ENCODE measurements at regions not wholly inside any gene's neighbourhood (a gene's known extent, or its start where the extent isn't known, plus 50 kb on each side); places are given as distances from the start of the nearest gene placed in this dataset.

DNA sequence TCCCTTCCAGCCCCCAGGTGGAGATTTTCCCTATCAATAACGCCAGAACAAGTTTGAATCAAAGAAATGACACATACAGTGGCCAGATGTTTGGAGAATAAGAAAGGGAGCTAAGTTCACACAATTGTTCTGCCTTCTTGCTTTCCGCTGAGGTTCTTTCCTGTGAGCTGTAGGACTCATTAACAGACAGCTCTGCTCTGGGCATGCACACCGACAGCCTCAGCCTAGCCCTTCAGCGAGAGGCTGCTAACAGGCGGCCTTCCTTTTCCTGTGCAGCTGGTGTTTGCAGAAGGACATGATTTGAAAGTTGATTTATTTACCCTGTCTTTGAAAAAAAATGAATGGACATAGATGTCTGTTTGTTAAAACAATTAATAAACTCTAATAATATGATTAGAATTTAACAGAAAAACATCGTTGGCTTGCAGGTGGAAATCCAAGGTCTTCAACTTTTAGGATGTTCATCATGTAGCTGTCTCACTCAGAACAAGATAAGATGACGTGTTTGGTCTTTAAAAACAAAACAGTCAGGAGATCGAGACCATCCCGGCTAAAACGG, 183.3 kb downstream of the KDR start:
- TF ChIP-seq FOXM1 (IDR thresholded peaks at IDR 0.05; ENCODE audit: borderline replicate concordance, low read depth): no peak
- TF ChIP-seq NFIC (IDR thresholded peaks at IDR 0.05): no peak
- no peak for TF ChIP-seq ZBTB7A (IDR thresholded peaks at IDR 0.05; ENCODE audit: low read depth)
- no peak for TF ChIP-seq TAF1 (IDR thresholded peaks at IDR 0.05; ENCODE audit: low read depth)
- TF ChIP-seq, protein P1, sequence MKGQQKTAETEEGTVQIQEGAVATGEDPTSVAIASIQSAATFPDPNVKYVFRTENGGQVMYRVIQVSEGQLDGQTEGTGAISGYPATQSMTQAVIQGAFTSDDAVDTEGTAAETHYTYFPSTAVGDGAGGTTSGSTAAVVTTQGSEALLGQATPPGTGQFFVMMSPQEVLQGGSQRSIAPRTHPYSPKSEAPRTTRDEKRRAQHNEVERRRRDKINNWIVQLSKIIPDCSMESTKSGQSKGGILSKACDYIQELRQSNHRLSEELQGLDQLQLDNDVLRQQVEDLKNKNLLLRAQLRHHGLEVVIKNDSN (IDR thresholded peaks at IDR 0.05): no peak
- TF ChIP-seq, protein P2, sequence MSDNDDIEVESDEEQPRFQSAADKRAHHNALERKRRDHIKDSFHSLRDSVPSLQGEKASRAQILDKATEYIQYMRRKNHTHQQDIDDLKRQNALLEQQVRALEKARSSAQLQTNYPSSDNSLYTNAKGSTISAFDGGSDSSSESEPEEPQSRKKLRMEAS (IDR thresholded peaks at IDR 0.05): no peak

DNA sequence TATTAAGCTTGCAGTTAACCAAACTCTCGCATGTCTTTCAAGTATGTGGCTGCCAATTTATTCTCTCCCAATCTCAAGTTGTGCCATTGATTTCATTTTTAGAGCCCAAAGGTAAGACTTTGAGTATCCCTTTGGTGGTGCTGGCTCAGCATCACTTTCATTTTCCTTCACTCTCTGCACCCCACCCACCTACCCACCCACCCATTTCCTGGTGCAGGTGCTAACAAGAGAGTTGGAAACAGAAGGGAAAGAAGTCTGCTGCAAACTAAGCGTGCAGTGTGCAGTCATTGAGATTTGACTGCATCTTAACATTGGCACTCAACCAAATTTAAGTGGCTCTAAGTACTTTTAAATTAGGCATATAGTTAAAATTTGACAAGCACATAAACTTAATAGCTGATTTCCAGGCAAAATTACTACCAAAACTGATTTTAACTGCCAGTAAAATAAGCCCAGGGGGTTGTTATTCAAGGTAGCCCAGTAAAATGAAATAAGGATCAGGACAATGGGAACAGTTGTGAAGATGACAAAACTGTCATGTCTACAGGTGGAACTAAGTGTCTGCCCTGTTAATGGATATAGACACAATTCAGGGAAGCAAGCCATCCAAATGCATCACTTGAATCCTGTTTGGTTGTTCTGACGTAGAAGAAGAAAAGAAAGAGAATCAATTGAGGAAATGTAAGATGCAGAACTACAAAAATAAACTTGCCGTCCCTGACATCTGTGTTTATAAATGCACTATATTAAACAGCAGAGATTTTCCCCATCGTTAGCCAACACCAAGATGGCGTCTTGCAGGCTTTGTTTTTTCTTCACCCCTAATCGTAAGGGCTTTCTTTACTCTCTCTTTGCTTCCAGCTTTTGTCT, 184.2 kb downstream of the KDR start:
- TF ChIP-seq TCF12 (IDR thresholded peaks at IDR 0.05; ENCODE audit: low read depth) (no peak), CEBPB (IDR thresholded peaks at IDR 0.05) (no peak), EGR1 (IDR thresholded peaks at IDR 0.05) (no peak), YY1 (IDR thresholded peaks at IDR 0.05; ENCODE audit: low read depth) (no peak), EP300 (IDR thresholded peaks at IDR 0.05; ENCODE audit: borderline replicate concordance) (no peak), ZBTB7A (IDR thresholded peaks at IDR 0.05; ENCODE audit: low read depth) (no peak), CREB1 (IDR thresholded peaks at IDR 0.05; ENCODE audit: low read depth) (no peak), NFIC (IDR thresholded peaks at IDR 0.05) (no peak), FOXM1 (IDR thresholded peaks at IDR 0.05; ENCODE audit: borderline replicate concordance, low read depth) (no peak), TEAD4 (IDR thresholded peaks at IDR 0.05) (no peak)
- TF ChIP-seq, protein P2 (IDR thresholded peaks at IDR 0.05): no peak
- TF ChIP-seq, protein P1 (IDR thresholded peaks at IDR 0.05): no peak
- TF ChIP-seq, protein P3, sequence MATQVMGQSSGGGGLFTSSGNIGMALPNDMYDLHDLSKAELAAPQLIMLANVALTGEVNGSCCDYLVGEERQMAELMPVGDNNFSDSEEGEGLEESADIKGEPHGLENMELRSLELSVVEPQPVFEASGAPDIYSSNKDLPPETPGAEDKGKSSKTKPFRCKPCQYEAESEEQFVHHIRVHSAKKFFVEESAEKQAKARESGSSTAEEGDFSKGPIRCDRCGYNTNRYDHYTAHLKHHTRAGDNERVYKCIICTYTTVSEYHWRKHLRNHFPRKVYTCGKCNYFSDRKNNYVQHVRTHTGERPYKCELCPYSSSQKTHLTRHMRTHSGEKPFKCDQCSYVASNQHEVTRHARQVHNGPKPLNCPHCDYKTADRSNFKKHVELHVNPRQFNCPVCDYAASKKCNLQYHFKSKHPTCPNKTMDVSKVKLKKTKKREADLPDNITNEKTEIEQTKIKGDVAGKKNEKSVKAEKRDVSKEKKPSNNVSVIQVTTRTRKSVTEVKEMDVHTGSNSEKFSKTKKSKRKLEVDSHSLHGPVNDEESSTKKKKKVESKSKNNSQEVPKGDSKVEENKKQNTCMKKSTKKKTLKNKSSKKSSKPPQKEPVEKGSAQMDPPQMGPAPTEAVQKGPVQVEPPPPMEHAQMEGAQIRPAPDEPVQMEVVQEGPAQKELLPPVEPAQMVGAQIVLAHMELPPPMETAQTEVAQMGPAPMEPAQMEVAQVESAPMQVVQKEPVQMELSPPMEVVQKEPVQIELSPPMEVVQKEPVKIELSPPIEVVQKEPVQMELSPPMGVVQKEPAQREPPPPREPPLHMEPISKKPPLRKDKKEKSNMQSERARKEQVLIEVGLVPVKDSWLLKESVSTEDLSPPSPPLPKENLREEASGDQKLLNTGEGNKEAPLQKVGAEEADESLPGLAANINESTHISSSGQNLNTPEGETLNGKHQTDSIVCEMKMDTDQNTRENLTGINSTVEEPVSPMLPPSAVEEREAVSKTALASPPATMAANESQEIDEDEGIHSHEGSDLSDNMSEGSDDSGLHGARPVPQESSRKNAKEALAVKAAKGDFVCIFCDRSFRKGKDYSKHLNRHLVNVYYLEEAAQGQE (IDR thresholded peaks at IDR 0.05; ENCODE audit: low read depth): no peak

DNA sequence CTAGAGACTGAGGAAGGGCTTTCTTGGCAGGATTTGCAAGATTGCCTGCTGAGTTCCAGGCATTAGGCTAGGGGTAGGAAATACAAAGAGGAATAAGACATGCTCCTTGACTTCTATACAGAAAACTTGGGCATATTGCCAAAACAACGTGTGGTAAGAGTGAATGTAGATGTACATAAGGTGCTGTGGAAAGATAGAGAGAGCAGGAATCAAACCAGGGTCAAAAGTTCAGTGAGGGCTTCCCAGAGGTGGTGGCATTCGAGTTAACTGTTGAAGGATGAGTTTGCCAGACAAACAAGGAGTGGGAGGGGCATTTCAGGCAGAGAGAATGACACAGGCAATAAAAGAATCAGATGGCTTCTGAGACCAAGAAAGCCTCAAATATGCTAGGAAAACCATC, 187.9 kb downstream of the KDR start:
- TF ChIP-seq TCF12 (IDR thresholded peaks at IDR 0.05; ENCODE audit: low read depth) (no peak), TAF1 (IDR thresholded peaks at IDR 0.05; ENCODE audit: low read depth) (no peak), TEAD4 (IDR thresholded peaks at IDR 0.05) (no peak), FOXM1 (IDR thresholded peaks at IDR 0.05; ENCODE audit: borderline replicate concordance, low read depth) (no peak), EP300 (IDR thresholded peaks at IDR 0.05; ENCODE audit: borderline replicate concordance) (no peak), CREB1 (IDR thresholded peaks at IDR 0.05; ENCODE audit: low read depth) (no peak), RAD21 (IDR thresholded peaks at IDR 0.05; ENCODE audit: low read depth) (no peak), EGR1 (IDR thresholded peaks at IDR 0.05) (no peak), YY1 (IDR thresholded peaks at IDR 0.05; ENCODE audit: low read depth) (no peak), CEBPB (IDR thresholded peaks at IDR 0.05) (no peak), NFIC (IDR thresholded peaks at IDR 0.05) (no peak), ZBTB7A (IDR thresholded peaks at IDR 0.05; ENCODE audit: low read depth) (no peak)
- TF ChIP-seq, protein P1 (IDR thresholded peaks at IDR 0.05): no peak
- TF ChIP-seq, protein P2 (IDR thresholded peaks at IDR 0.05): no peak
- TF ChIP-seq, protein P3 (IDR thresholded peaks at IDR 0.05; ENCODE audit: low read depth): no peak

DNA sequence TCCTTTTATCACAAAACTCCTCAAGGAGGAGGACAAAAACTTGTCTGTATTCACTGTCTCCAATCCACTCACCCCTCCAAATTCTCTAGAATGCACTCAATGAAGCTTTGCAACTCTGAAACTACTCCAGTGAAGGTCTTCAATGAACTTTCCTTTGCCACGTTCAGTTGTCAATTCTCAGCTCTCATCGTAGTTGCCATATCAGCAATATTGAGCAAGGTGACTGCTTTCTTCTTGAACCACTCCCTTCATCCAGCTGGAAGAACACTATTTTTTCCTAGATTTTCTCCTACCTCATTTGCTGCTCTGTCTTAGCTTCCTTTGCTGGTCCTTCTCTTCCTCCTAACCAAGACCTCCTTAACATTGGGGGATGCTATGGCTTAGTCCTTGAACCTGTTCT, 191.8 kb downstream of the KDR start:
- TF ChIP-seq YY1 (IDR thresholded peaks at IDR 0.05; ENCODE audit: low read depth) (no peak), RAD21 (IDR thresholded peaks at IDR 0.05; ENCODE audit: low read depth) (no peak), EGR1 (IDR thresholded peaks at IDR 0.05) (no peak), CEBPB (IDR thresholded peaks at IDR 0.05) (no peak), TCF12 (IDR thresholded peaks at IDR 0.05; ENCODE audit: low read depth) (no peak), TEAD4 (IDR thresholded peaks at IDR 0.05) (no peak)

DNA sequence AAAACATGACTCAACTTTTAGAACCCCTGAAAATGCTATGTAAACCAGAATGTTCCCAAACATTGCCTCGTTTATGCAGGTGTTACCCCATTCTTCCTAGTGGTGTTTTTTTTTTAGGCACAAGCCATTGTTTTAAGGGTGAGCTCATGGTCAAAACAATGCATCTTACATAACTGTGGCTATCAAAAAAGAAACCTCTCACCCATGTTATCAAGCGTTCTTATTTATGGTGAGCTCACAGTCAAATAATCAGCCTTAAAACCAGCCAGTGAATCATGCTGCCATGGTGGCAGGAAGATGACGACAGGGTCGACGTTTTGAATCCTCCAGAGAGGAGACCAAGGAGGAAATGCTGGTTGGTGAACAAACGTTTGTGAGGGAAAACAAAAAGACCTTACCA, 195.2 kb downstream of the KDR start:
- TF ChIP-seq ZBTB7A (IDR thresholded peaks at IDR 0.05; ENCODE audit: low read depth): no peak
- no peak for TF ChIP-seq CREB1 (IDR thresholded peaks at IDR 0.05; ENCODE audit: low read depth)
- TF ChIP-seq TAF1 (IDR thresholded peaks at IDR 0.05; ENCODE audit: low read depth): no peak
- TF ChIP-seq, protein P1 (IDR thresholded peaks at IDR 0.05): no peak
- TF ChIP-seq EP300 (IDR thresholded peaks at IDR 0.05; ENCODE audit: borderline replicate concordance): no peak
- TF ChIP-seq TEAD4 (IDR thresholded peaks at IDR 0.05): no peak
- no peak for TF ChIP-seq YY1 (IDR thresholded peaks at IDR 0.05; ENCODE audit: low read depth)
- TF ChIP-seq EGR1 (IDR thresholded peaks at IDR 0.05): no peak
- no peak for TF ChIP-seq TCF12 (IDR thresholded peaks at IDR 0.05; ENCODE audit: low read depth)
- no peak for TF ChIP-seq RAD21 (IDR thresholded peaks at IDR 0.05; ENCODE audit: low read depth)
- TF ChIP-seq, protein P3 (IDR thresholded peaks at IDR 0.05; ENCODE audit: low read depth): no peak
- no peak for TF ChIP-seq FOXM1 (IDR thresholded peaks at IDR 0.05; ENCODE audit: borderline replicate concordance, low read depth)
- TF ChIP-seq, protein P2 (IDR thresholded peaks at IDR 0.05): no peak
- no peak for TF ChIP-seq CEBPB (IDR thresholded peaks at IDR 0.05)
- TF ChIP-seq NFIC (IDR thresholded peaks at IDR 0.05): no peak

Measured in Ishikawa (cell line).